Glutamatergic neuron (in vitro differentiated cells): ENCODE measurements at regions not wholly inside any gene's neighbourhood (a gene's known extent, or its start where the extent isn't known, plus 50 kb on each side); places are given as distances from the start of the nearest gene placed in this dataset.

Experiments
- DNase-seq: peaks from one replicate; pipeline ENCODE4 v3.0.0; 2022
- H3K27ac Mint-ChIP-seq: one replicate; pipeline ENCODE4 v1.8.0; 2020; ENCODE audit warnings: mild to moderate bottlenecking, mixed read lengths, inconsistent platforms; ENCODE audit not compliant: unreplicated experiment
- H3K27me3 Mint-ChIP-seq: one replicate; pipeline ENCODE4 v1.8.0; 2020; ENCODE audit warnings: mild to moderate bottlenecking, moderate library complexity, mixed read lengths, inconsistent platforms; ENCODE audit not compliant: unreplicated experiment
- H3K36me3 Mint-ChIP-seq: one replicate; pipeline ENCODE4 v1.8.0; 2020; ENCODE audit warnings: mild to moderate bottlenecking, mixed read lengths, inconsistent platforms; ENCODE audit not compliant: unreplicated experiment
- H3K4me1 Mint-ChIP-seq: one replicate; pipeline ENCODE4 v1.8.0; 2020; ENCODE audit warnings: mild to moderate bottlenecking, low read depth, mixed read lengths, inconsistent platforms; ENCODE audit not compliant: unreplicated experiment
- H3K4me3 Mint-ChIP-seq: one replicate; pipeline ENCODE4 v1.8.0; 2020; ENCODE audit warnings: mild to moderate bottlenecking, mixed read lengths, inconsistent platforms; ENCODE audit not compliant: unreplicated experiment
- H3K9me3 Mint-ChIP-seq: one replicate; pipeline ENCODE4 v1.8.0; 2020; ENCODE audit warnings: mild to moderate bottlenecking, moderate library complexity, mixed read lengths, inconsistent platforms; ENCODE audit not compliant: unreplicated experiment
- TF ChIP-seq, protein P1 (sequence below): fragments of 200-600 bp; sonication (generic); IDR thresholded peaks from one replicate; pipeline ENCODE4 v1.5.0; 2021; ENCODE audit not compliant: partially characterized antibody, unreplicated experiment

DNA sequence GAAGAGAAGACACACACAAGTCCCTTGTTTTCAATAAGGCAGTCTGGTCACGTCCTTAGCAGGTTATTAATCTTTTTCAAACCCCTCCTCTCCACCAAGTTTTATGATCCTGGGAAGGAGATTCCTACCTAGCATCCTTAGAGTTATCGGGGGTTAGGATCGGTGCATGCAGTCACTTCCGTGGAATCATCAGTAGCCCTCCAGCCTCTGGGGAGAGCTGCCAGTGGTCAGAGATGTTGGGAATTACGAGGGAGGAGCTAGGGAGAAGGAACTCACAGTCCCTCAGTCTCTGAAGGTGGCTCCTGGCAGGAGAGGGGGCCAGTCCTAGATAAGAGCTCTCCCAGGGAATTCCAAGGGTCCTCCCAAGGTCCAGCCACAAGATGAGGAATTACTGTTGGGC is 57.7 kb upstream of the ATP5PO start:
- DNase-seq = no peak
- Mint-ChIP-seq H3K27ac (no peak overlapping the region), H3K4me1 (peaks cover 5% of the 10 kb centered on the region), H3K27me3 (peaks cover under 1% of the 10 kb centered on the region), H3K9me3 (peaks cover 4% of the 10 kb centered on the region), H3K36me3 (no peaks in the 10 kb centered on the region), H3K4me3 (no peak overlapping the region)
- TF ChIP-seq, protein P1, sequence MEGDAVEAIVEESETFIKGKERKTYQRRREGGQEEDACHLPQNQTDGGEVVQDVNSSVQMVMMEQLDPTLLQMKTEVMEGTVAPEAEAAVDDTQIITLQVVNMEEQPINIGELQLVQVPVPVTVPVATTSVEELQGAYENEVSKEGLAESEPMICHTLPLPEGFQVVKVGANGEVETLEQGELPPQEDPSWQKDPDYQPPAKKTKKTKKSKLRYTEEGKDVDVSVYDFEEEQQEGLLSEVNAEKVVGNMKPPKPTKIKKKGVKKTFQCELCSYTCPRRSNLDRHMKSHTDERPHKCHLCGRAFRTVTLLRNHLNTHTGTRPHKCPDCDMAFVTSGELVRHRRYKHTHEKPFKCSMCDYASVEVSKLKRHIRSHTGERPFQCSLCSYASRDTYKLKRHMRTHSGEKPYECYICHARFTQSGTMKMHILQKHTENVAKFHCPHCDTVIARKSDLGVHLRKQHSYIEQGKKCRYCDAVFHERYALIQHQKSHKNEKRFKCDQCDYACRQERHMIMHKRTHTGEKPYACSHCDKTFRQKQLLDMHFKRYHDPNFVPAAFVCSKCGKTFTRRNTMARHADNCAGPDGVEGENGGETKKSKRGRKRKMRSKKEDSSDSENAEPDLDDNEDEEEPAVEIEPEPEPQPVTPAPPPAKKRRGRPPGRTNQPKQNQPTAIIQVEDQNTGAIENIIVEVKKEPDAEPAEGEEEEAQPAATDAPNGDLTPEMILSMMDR = no peak

DNA sequence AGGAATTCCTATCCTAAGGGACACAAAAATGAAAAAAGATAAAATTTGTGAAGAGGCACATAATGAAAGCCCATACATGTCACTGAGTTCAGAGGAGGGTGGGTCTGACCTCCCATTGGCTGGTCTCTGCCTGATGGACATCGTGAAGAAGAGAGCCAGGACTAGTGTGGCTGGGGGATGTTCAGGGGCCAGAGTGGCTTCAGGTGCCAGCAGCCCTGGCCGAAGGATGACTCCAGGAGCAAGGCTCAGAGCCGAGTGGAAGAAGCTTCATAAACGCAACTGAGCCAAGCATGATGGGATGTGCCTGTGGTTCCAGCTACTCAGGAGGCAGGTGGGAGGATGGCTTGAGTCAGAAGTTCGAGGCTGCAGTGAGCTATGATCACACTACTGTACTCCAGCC is 56.9 kb upstream of the ATP5PO start:
- Mint-ChIP-seq H3K4me1 (peaks cover 5% of the 10 kb centered on the region), H3K4me3 (no peak overlapping the region), H3K27me3 (peaks cover 3% of the 10 kb centered on the region), H3K9me3 (peaks cover 4% of the 10 kb centered on the region), H3K36me3 (no peaks in the 10 kb centered on the region), H3K27ac (no peak overlapping the region)
- TF ChIP-seq, protein P1 = no peak
- DNase-seq = no peak

DNA sequence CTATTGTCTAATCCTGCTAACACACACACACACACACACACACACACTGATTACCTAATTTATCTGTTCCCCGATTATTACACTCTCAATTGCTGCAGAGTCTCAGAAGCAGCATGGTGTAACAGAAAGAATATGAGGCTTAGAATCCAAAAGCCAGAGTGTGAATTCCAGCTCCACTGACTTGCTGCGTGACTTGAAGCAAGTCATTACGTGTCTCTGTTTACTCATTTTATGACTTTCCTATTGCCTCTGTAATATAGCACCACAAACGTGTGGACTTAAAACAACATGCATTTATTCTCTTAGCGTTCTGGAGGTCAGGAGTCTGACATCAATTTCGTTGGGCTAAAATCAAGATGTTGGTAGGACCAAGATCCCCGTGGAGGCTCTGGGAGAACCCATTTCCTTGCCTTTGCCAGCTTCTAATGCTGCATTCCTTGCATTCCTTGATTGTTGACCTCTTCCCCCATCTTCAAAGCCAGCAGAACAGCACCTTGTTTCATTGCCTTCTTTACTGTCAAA is 55.9 kb upstream of the ATP5PO start:
- peaks cover 5% of the 10 kb centered on the region for H3K4me1 Mint-ChIP-seq
- no peak for DNase-seq
- TF ChIP-seq, protein P1 = no peak
- H3K27me3 Mint-ChIP-seq = peaks cover 3% of the 10 kb centered on the region
- H3K36me3 Mint-ChIP-seq = no peaks in the 10 kb centered on the region
- no peak overlapping the region for H3K4me3 Mint-ChIP-seq
- H3K27ac Mint-ChIP-seq = no peak overlapping the region
- peaks cover 4% of the 10 kb centered on the region for H3K9me3 Mint-ChIP-seq

DNA sequence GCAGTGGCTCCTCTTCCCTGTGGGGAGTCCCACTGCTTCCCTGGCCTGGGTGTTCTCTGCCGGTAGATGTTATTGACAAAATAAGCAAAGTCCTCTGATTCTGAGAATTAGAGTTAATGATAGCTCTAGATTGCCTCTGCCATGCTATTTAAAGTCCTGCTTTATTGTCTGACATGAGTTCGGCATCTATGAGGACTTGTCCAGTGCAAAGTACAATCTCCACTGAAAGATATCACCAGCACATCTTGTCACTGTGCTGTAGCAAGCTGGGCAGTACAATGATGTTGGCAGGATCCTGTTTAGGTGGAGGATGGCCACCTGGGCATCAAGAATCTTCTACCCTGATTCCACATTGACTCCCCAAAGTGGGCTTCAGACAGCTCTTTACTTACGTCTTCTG is 54.0 kb upstream of the ATP5PO start:
- DNase-seq = no peak
- TF ChIP-seq, protein P1 = no peak
- Mint-ChIP-seq H3K27ac (no peak overlapping the region), H3K27me3 (peaks cover 3% of the 10 kb centered on the region), H3K4me3 (no peak overlapping the region), H3K36me3 (no peaks in the 10 kb centered on the region), H3K9me3 (peaks cover 1% of the 10 kb centered on the region), H3K4me1 (peaks cover 1% of the 10 kb centered on the region)

DNA sequence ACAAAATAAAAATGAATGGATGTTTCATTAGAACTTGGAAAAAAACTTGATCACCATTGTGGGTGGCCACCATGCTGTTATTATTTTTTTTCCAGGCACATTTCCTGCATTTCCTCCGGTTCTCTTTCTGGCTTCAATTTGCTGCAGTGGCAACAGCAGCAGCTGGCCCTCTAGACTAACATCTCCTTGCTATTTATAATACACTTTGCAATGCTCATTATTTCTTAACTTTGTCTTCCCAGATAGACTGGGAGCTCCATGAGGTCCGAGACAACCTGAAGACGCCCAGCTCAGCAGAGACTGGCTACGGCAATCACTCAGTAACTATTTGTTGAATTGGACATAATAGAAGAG is 53.4 kb upstream of the ATP5PO start:
- Mint-ChIP-seq H3K27ac (no peak overlapping the region), H3K27me3 (peaks cover 3% of the 10 kb centered on the region), H3K4me1 (peaks cover 1% of the 10 kb centered on the region), H3K36me3 (no peaks in the 10 kb centered on the region), H3K4me3 (no peak overlapping the region), H3K9me3 (peaks cover 1% of the 10 kb centered on the region)
- DNase-seq = no peak
- TF ChIP-seq, protein P1 = no peak
